Fibroblast of villous mesenchyme (primary cell): ENCODE measurements at regions not wholly inside any gene's neighbourhood (a gene's known extent, or its start where the extent isn't known, plus 50 kb on each side); places are given as distances from the start of the nearest gene placed in this dataset.
A peak's percentile ranks its signal among the peaks of the same experiment; 100 is the strongest.
"Not testable (repeated sequence)": the region's sequence is repeated elsewhere in the genome, so short reads cannot be mapped to it uniquely, and the experiment has no call there.

Source experiments
- DNase-seq: peaks from one replicate; pipeline ENCODE4 v3.0.0-alpha.2; 2010; ENCODE audit warnings: low read depth
- H3K4me3 ChIP-seq: 2 replicates; pipeline ENCODE4 v1.5.1; 2011; ENCODE audit warnings: low read depth, mild to moderate bottlenecking, low read length
- CTCF ChIP-seq: IDR thresholded peaks from 2 replicates; pipeline ENCODE4 v1.5.1; 2012; ENCODE audit warnings: low read depth, mild to moderate bottlenecking, low read length; ENCODE audit not compliant: insufficient read depth

- peak; percentile 45 for DNase-seq
- no peak for TF ChIP-seq CTCF
- no peak overlapping the region for H3K4me3 ChIP-seq
Measured at GRCh38 chr16:88144028-88144511, 192.8 kb downstream of the BANP start.

- not testable (repeated sequence) for H3K4me3 ChIP-seq, DNase-seq
- peak; percentile 26 for TF ChIP-seq CTCF
Measured at GRCh38 chr16:88145376-88145775, 194.1 kb downstream of the BANP start.

- DNase-seq, H3K4me3 ChIP-seq: not testable (repeated sequence)
Measured at GRCh38 chr16:88145824-88146405, 194.7 kb downstream of the BANP start.

- not testable (repeated sequence) for H3K4me3 ChIP-seq, DNase-seq
Measured at GRCh38 chr16:88148078-88148477, 196.8 kb downstream of the BANP start.

- DNase-seq, result not testable (repeated sequence)
Measured at GRCh38 chr16:88148682-88149081, 197.4 kb downstream of the BANP start.

GRCh38 chr16:88149158-88149603 is 197.9 kb downstream of the BANP start:
- H3K4me3 ChIP-seq, DNase-seq: not testable (repeated sequence)

More at GRCh38 chr16:88148682-88149081, 197.4 kb downstream of the BANP start:
- not testable (repeated sequence) for H3K4me3 ChIP-seq

- not testable (repeated sequence) for H3K4me3 ChIP-seq, DNase-seq
Measured at GRCh38 chr16:88149663-88150062, 198.4 kb downstream of the BANP start.

GRCh38 chr16:88150456-88151128 is 199.4 kb downstream of the BANP start:
- H3K4me3 ChIP-seq, DNase-seq: not testable (repeated sequence)

GRCh38 chr16:88151129-88151499 is 199.9 kb downstream of the BANP start:
- H3K4me3 ChIP-seq, result not testable (repeated sequence)
- peak; percentile 61 for DNase-seq

GRCh38 chr16:88151859-88152843 is 200.9 kb downstream of the BANP start:
- H3K4me3 ChIP-seq, DNase-seq: not testable (repeated sequence)

- DNase-seq, H3K4me3 ChIP-seq: not testable (repeated sequence)
Measured at GRCh38 chr16:88152879-88153278, 201.6 kb downstream of the BANP start.

GRCh38 chr16:88153516-88153915 is 202.3 kb downstream of the BANP start:
- DNase-seq, H3K4me3 ChIP-seq: not testable (repeated sequence)

- not testable (repeated sequence) for DNase-seq, H3K4me3 ChIP-seq
Measured at GRCh38 chr16:88154886-88155285, 203.7 kb downstream of the BANP start.

GRCh38 chr16:88155681-88156080 is 204.4 kb downstream of the BANP start:
- H3K4me3 ChIP-seq, DNase-seq: not testable (repeated sequence)

GRCh38 chr16:88156640-88157283 is 205.5 kb downstream of the BANP start:
- not testable (repeated sequence) for H3K4me3 ChIP-seq

GRCh38 chr16:88157686-88158085 is 206.5 kb downstream of the BANP start:
- not testable (repeated sequence) for H3K4me3 ChIP-seq, DNase-seq

More at GRCh38 chr16:88156640-88157283, 205.5 kb downstream of the BANP start:
- DNase-seq, result not testable (repeated sequence)
